ENCODE measurements at regions not wholly inside any gene's neighbourhood (a gene's known extent, or its start where the extent isn't known, plus 50 kb on each side); places are given as distances from the start of the nearest gene placed in this dataset.

- TF ChIP-seq POLR2A (IDR thresholded peaks at IDR 0.05): no peak
- no peak for TF ChIP-seq CTCF (IDR thresholded peaks at IDR 0.05)
Observed at GRCh38 chr2:71944183-71944550, 203.5 kb downstream of the CYP26B1 start.
